ENCODE measurements at regions not wholly inside any gene's neighbourhood (a gene's known extent, or its start where the extent isn't known, plus 50 kb on each side); places are given as distances from the start of the nearest gene placed in this dataset.
A peak's percentile ranks its signal among the peaks of the same experiment; 100 is the strongest.

DNA sequence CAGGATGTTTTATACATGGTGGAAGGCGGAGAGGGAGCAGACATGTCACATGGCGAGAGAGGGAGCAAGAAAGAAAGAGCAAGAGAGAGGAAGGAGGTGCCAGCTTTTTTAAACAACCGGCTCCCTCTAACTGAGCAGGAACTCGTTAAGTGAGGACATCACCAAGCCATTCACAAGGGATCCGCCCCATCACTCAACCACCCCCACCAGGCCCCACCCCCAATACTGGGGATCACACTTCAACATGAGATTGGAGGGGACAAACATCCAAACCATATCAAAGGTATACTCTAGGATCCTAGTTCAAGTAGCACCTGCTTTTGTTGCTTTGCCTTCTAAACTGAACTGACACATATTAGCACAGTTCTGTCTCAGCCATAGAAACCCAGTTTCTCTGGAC, 141.9 kb upstream of the KLF14 start:
- no peak for ATAC-seq
- no peak for DNase-seq
- TF ChIP-seq, protein P1, sequence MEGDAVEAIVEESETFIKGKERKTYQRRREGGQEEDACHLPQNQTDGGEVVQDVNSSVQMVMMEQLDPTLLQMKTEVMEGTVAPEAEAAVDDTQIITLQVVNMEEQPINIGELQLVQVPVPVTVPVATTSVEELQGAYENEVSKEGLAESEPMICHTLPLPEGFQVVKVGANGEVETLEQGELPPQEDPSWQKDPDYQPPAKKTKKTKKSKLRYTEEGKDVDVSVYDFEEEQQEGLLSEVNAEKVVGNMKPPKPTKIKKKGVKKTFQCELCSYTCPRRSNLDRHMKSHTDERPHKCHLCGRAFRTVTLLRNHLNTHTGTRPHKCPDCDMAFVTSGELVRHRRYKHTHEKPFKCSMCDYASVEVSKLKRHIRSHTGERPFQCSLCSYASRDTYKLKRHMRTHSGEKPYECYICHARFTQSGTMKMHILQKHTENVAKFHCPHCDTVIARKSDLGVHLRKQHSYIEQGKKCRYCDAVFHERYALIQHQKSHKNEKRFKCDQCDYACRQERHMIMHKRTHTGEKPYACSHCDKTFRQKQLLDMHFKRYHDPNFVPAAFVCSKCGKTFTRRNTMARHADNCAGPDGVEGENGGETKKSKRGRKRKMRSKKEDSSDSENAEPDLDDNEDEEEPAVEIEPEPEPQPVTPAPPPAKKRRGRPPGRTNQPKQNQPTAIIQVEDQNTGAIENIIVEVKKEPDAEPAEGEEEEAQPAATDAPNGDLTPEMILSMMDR (IDR thresholded peaks at IDR 0.05): no peak
- Histone ChIP-seq H3K4me1 (peaks cover 22% of the 10 kb centered on the region), H3K27ac (peak overlapping the region; percentile 26), H3K36me3 (peaks cover 91% of the 10 kb centered on the region), H3K27me3 (no peaks in the 10 kb centered on the region), H3K4me3 (no peak overlapping the region), H3K9me3 (no peaks in the 10 kb centered on the region)
- intact Hi-C loops (cut with DNase I): no loop called here

DNA sequence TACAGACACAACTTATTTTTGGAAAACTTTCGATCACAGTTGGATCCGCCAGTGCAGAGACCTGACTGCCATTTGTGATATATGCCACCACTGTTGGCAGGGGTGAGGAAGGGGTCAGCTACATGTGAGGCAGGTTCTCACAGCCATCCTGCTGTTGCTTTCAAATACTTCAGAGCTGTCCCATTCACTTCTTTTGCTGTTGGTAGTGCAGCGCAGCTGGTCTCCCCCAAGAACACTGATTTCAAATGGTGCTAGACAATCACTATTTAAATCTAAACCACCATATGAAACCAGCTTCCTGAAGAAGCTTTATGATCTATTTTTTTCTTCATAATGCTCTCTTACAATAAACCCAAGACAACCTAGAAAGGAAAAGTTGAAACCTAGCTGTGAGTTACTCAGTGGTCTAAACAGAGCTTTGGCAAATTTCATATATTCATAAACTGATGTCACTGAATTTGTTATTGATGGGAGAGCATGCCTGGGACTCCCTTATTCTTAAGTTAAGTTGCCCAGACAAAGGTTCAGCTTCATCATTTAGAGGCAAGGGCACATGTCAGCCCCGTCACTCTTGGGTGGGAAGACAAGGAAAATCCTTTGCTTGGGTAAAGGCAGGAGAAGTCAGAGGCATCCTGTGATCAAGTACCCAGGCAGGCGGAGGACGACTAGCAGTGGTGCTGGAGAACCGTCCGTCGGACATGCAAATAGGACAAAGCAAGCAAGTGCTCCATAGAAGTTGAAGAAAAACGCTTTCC, 143.4 kb upstream of the KLF14 start:
- Histone ChIP-seq H3K36me3 (peaks cover 93% of the 10 kb centered on the region), H3K4me1 (peaks cover 29% of the 10 kb centered on the region), H3K27me3 (no peaks in the 10 kb centered on the region), H3K4me3 (no peak overlapping the region), H3K27ac (no peak overlapping the region), H3K9me3 (no peaks in the 10 kb centered on the region)
- DNase-seq: no peak
- ATAC-seq: no peak
- intact Hi-C loops (cut with DNase I): no loop called here
- TF ChIP-seq, protein P1 (IDR thresholded peaks at IDR 0.05): no peak

DNA sequence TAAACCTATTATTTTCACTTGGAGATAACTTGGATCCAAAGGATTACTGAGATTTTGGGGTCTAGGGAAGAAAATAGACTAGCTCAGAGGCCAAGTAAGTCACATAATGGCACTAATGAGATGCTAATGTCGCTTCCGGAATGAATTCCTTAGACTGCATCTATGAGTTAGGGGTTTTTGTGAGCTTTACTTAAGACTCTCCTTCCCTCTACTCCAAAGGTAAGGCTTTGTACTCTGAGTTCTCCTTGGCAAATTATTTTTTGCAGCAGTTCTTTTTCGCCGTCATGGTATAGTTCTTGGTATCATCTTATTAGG, 143.9 kb upstream of the KLF14 start:
- Histone ChIP-seq H3K27ac (no peak overlapping the region), H3K4me3 (no peak overlapping the region), H3K9me3 (no peaks in the 10 kb centered on the region), H3K4me1 (peaks cover 29% of the 10 kb centered on the region), H3K27me3 (no peaks in the 10 kb centered on the region), H3K36me3 (peaks cover 93% of the 10 kb centered on the region)
- TF ChIP-seq, protein P1 (IDR thresholded peaks at IDR 0.05): no peak
- no peak for DNase-seq
- ATAC-seq: no peak
- intact Hi-C loops (cut with DNase I): no loop called here

DNA sequence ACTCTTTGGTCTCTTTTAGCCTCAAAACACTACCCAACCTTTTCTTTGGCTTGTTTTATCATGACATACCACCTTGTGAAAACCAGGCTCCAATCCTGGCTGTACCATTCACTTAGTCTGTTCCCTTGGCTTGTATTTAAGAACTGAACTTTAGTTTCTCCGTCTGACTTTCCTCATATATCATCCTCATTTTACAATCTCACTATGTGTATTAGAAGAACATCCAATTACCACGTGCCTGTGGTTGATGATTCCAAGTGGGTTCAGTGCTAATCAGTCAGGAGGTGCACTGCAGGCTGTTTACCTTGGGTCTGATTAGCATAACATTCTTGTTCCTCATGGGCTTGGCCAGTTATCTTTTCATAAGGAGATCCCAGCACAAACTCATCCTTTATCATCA, 144.8 kb upstream of the KLF14 start:
- H3K36me3 ChIP-seq: peaks cover 93% of the 10 kb centered on the region
- TF ChIP-seq, protein P1 (IDR thresholded peaks at IDR 0.05): no peak
- no peak overlapping the region for H3K27ac ChIP-seq
- peaks cover 29% of the 10 kb centered on the region for H3K4me1 ChIP-seq
- intact Hi-C loops (cut with DNase I): no loop called here
- no peak overlapping the region for H3K4me3 ChIP-seq
- no peak for ATAC-seq
- H3K27me3 ChIP-seq: no peaks in the 10 kb centered on the region
- DNase-seq: no peak
- no peaks in the 10 kb centered on the region for H3K9me3 ChIP-seq

DNA sequence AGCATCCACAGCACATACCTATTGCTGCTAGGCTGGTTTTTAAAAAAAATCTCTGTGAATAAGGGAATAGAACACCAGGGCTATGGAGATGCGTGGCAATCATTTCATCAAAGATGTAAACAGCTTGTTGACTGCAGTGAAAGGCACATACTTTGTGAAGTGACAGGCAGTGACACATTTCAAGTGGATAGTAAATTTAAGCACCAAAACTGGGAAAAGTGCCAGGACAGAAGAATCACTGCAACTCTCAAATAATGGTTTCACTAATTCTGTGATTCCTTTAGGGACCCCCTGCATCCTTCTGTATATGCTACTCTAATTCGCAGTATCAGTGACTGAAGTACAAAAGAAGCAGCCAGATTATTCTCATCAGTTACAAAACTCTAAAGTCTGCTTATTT, 145.2 kb upstream of the KLF14 start:
- no peak overlapping the region for H3K4me3 ChIP-seq
- intact Hi-C loops (cut with DNase I): no loop called here
- H3K36me3 ChIP-seq: peaks cover 94% of the 10 kb centered on the region
- H3K27ac ChIP-seq: no peak overlapping the region
- ATAC-seq: no peak
- TF ChIP-seq, protein P1 (IDR thresholded peaks at IDR 0.05): no peak
- DNase-seq: no peak
- no peaks in the 10 kb centered on the region for H3K9me3 ChIP-seq
- H3K4me1 ChIP-seq: peaks cover 29% of the 10 kb centered on the region
- H3K27me3 ChIP-seq: no peaks in the 10 kb centered on the region

DNA sequence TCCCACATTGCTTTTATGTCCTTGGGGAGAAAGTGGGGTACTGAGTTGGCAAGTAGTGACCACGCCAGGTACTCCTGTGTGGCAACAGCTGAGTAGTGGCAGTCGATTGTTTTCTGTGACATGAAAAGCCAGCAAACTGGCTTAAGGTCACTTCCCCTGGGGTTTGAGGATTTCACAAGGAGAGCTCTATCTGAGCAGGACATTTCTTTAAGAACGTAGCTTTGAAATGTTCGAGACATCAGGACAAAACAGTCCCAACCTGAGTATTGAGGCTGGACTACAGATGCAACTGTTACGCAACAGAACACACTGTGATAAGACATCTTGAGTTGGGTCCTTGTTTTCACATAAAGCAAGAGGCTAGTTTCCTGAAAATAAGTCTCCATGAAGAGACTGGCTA, 146.7 kb upstream of the KLF14 start:
- no peak overlapping the region for H3K4me3 ChIP-seq
- H3K27ac ChIP-seq: no peak overlapping the region
- TF ChIP-seq, protein P1 (IDR thresholded peaks at IDR 0.05): no peak
- intact Hi-C loops (cut with DNase I): no loop called here
- H3K36me3 ChIP-seq: peaks cover 96% of the 10 kb centered on the region
- H3K9me3 ChIP-seq: no peaks in the 10 kb centered on the region
- no peaks in the 10 kb centered on the region for H3K27me3 ChIP-seq
- DNase-seq (no peak), ATAC-seq (peak; percentile 40)
- peaks cover 19% of the 10 kb centered on the region for H3K4me1 ChIP-seq
